Naive thymus-derived CD8-positive, alpha-beta T cell (primary cell): ENCODE measurements at regions not wholly inside any gene's neighbourhood (a gene's known extent, or its start where the extent isn't known, plus 50 kb on each side); places are given as distances from the start of the nearest gene placed in this dataset.

Experiments
- ATAC-seq, 2 donors: fragments of 150-1000 bp; cut with Tn5 transposase in 1 of 2; sonication (Bioruptor Pico), chemical (Tn5 transposase) in 1 of 2; 1 replicate in 1 of 2; 2 replicates in 1 of 2; pipeline ENCODE4 v1.10.0; 2021; ENCODE audit warnings: mild to moderate bottlenecking in 2 of 2, moderate library complexity in 2 of 2
- POLR2A ChIA-PET: fragments of 350-600 bp; sonication (Branson Sonifier 250); formaldehyde crosslinking; loops from one replicate; lab custom pipeline; 2021; ENCODE audit warnings: antibody characterized with exemption; lab: Charles Lee
- DNase-seq, 10 donors: peaks; one replicate each; pipeline versions ENCODE4 v3.0.0 to v3.0.0-alpha.2; 2020 to 2022
- H3K27ac Mint-ChIP-seq, 10 donors: one replicate each; pipeline ENCODE4 v1.8.0; 2020 to 2022; ENCODE audit warnings: mild to moderate bottlenecking in 10 of 10, mixed read lengths in 10 of 10, moderate library complexity in 4 of 10, inconsistent platforms in 1 of 10
- H3K27me3 Mint-ChIP-seq, 5 donors: one replicate each; pipeline ENCODE4 v1.8.0; 2021 to 2022; ENCODE audit warnings: mixed read lengths in 5 of 5
- H3K36me3 Mint-ChIP-seq, 3 donors: one replicate each; pipeline ENCODE4 v1.8.0; 2020 to 2022; ENCODE audit warnings: mixed read lengths in 3 of 3, mild to moderate bottlenecking in 2 of 3, inconsistent platforms in 1 of 3
- H3K4me1 Mint-ChIP-seq, 4 donors: one replicate each; pipeline ENCODE4 v1.8.0; 2021 to 2022; ENCODE audit warnings: mixed read lengths in 4 of 4
- H3K4me3 Mint-ChIP-seq, 10 donors: one replicate each; pipeline ENCODE4 v1.8.0; 2020 to 2022; ENCODE audit warnings: mild to moderate bottlenecking in 10 of 10, mixed read lengths in 10 of 10, moderate library complexity in 6 of 10, inconsistent platforms in 1 of 10
- H3K9me3 Mint-ChIP-seq, 9 donors: one replicate each; pipeline ENCODE4 v1.8.0; 2020 to 2022; ENCODE audit warnings: mixed read lengths in 9 of 9, mild to moderate bottlenecking in 3 of 9, inconsistent platforms in 1 of 9, moderate library complexity in 1 of 9

GRCh38 chr10:42921951-42922350 lies 139.4 kb downstream of the BMS1 start:
- ATAC-seq (no peak), DNase-seq (no peak)
- Mint-ChIP-seq H3K27ac (no peak overlapping the region), H3K9me3 (peaks cover 0 to 25% (median 14%) of the 10 kb centered on the region in 9 donors), H3K27me3 (peaks cover 0 to 4% (median under 1%) of the 10 kb centered on the region in 5 donors), H3K4me1 (peaks cover 0 to 9% (median 5%) of the 10 kb centered on the region in 4 donors), H3K36me3 (peaks cover 0 to 23% (median 6%) of the 10 kb centered on the region in 3 donors), H3K4me3 (no peak overlapping the region)
- POLR2A ChIA-PET, result no interaction called here

DNA sequence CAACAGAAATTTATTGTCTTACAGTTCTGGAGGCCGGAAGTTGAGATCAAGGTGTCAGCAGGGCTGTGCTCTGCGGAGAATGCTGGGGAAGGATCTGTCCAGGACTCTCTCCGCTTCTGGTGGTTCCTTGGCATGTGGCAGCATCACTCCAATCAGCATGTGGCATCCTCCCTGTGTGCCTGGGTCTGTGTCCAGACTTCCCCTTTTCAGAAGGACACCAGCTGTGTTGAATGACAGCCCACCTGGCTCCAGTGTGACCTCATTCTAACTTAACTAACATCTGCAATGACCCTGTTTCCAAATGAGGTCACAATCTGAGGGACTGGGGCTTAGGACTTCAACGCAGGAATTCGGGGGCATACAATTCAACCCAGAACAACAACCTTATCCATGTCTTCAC lies 141.9 kb downstream of the BMS1 start:
- Mint-ChIP-seq H3K4me1 (no peaks in the 10 kb centered on the region), H3K36me3 (peaks cover 0 to 11% (median 2%) of the 10 kb centered on the region in 3 donors), H3K4me3 (no peak overlapping the region), H3K27me3 (peaks cover 0 to 19% (median 11%) of the 10 kb centered on the region in 5 donors), H3K9me3 (peaks cover 0 to 15% (median 11%) of the 10 kb centered on the region in 9 donors), H3K27ac (no peak overlapping the region)
- ATAC-seq, result no peak
- POLR2A ChIA-PET, result no interaction called here
- no peak for DNase-seq

DNA sequence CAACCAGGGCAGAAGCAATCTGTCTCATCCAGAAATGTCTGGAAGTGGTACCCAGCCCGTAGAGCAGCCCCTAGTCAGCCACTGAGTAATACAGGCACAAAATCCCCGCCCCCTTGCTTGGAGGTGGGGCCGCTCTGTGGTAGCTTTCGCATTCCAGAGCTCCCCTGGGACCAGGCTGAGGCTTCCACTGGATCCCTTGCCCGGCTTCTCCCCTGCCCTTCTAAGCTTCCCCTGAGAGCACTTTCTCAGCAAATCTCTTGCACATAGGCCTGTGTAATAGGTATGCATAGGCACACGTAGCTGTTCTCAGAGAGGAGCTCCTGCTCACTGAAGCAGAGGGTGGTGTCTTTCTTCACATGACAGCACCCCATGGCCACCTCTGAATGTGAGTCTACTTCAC lies 144.2 kb downstream of the BMS1 start:
- peaks cover 2 to 21% (median 19%) of the 10 kb centered on the region in 5 donors for H3K27me3 Mint-ChIP-seq
- peaks cover 0 to 11% (median 3%) of the 10 kb centered on the region in 3 donors for H3K36me3 Mint-ChIP-seq
- no peak overlapping the region for H3K4me3 Mint-ChIP-seq
- no peak overlapping the region for H3K27ac Mint-ChIP-seq
- ATAC-seq, result no peak
- POLR2A ChIA-PET, result no interaction called here
- H3K4me1 Mint-ChIP-seq, result peaks cover 0 to under 1% (median 0%) of the 10 kb centered on the region in 4 donors
- no peak for DNase-seq
- H3K9me3 Mint-ChIP-seq, result peaks cover 0 to 15% (median 7%) of the 10 kb centered on the region in 9 donors

GRCh38 chr10:42928064-42928463 lies 145.5 kb downstream of the BMS1 start:
- no peak overlapping the region for H3K27ac Mint-ChIP-seq
- H3K36me3 Mint-ChIP-seq, result peaks cover 0 to 3% (median 2%) of the 10 kb centered on the region in 3 donors
- peaks cover 4 to 8% (median 6%) of the 10 kb centered on the region in 4 donors for H3K4me1 Mint-ChIP-seq
- ATAC-seq (no peak), DNase-seq (no peak)
- H3K4me3 Mint-ChIP-seq, result no peak overlapping the region
- peaks cover 2 to 26% (median 19%) of the 10 kb centered on the region in 5 donors for H3K27me3 Mint-ChIP-seq
- H3K9me3 Mint-ChIP-seq, result peaks cover 0 to 5% (median 1%) of the 10 kb centered on the region in 9 donors
- POLR2A ChIA-PET, result no interaction called here

DNA sequence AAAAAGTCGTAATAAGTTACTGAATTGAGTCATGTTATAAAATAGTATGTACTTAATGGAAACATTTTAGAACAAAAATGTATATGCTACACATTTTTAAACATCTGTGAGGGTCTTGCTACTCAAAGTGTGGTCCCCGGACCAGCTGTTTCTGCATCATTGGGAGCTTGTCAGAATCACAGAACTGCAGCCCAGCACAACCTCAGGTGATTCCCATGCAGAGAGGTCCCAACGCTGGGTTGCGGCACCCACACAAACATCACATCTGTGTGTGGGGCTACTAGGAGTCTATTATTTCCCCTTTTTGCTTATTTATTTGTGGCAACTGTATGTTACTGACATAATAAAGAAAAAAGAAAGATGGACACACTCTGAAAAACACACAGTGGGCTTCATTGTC lies 146.6 kb downstream of the BMS1 start:
- DNase-seq (no peak), ATAC-seq (no peak)
- Mint-ChIP-seq H3K4me3 (no peak overlapping the region), H3K36me3 (peaks cover 0 to 3% (median 0%) of the 10 kb centered on the region in 3 donors), H3K4me1 (peaks cover 10 to 20% (median 13%) of the 10 kb centered on the region in 4 donors), H3K27ac (no peak overlapping the region), H3K9me3 (no peaks in the 10 kb centered on the region), H3K27me3 (peaks cover 2 to 31% (median 19%) of the 10 kb centered on the region in 5 donors)
- POLR2A ChIA-PET, result no interaction called here

DNA sequence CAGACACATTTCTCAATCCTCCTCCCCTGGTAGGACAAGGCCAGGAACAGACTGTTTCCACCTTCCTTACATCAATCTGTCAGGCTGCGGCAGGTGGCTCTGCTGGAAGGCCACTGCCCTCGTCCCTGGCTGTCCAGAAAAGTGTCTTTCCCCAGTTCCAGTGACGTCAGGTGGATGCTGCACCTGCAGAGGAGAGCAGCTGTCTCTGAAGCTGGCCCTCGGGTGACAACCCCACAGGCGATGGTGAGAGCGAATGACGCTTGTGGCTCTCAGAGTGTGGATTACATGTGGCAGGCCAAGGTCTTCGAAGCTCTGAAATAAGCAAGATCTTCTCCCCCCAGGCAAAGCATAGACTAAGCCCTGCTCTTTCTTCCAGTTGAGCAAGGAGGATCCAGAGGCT lies 146.9 kb upstream of the RET start:
- POLR2A ChIA-PET, result no interaction called here
- H3K9me3 Mint-ChIP-seq, result no peaks in the 10 kb centered on the region
- H3K36me3 Mint-ChIP-seq, result peaks cover 0 to 3% (median 0%) of the 10 kb centered on the region in 3 donors
- DNase-seq (no peak), ATAC-seq (no peak)
- peak overlapping the region in 1 of 10 donors; percentile 10 for H3K4me3 Mint-ChIP-seq
- peaks cover 10 to 26% (median 16%) of the 10 kb centered on the region in 4 donors for H3K4me1 Mint-ChIP-seq
- H3K27ac Mint-ChIP-seq, result no peak overlapping the region
- H3K27me3 Mint-ChIP-seq, result peaks cover 2 to 36% (median 19%) of the 10 kb centered on the region in 5 donors

DNA sequence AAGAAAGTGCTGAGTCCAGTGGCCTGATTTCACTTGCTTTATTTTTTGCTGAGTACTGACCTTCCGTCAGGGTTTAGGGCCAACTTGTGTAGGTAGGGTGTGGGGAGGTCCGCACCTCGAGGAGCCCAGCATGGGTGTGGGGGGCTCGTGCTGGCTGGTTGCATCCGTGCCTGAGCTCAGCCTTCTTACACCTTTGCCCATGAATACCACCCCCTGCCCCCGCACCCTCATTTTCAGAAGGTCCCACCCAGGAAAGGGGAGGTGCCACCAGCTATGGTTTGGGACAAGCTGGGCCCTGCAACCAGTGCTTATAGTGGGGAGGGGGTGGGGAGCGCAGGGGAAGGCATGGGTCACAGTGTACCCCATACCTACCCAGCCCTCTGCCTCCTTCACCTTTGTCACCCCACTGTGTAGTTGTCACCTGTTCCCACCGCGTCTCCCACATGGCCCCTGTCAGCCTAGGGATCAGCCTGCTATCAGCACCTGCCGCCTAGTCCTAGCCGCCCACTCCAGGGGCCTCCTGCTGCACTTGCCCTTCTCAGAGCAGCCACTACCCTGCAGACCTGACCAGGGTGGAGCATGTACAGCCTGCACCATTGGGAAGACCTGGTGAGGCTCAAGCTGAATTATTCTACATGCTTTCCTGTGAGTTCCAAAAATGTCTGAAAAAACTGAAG lies 146.2 kb upstream of the RET start:
- H3K27me3 Mint-ChIP-seq, result peaks cover 2 to 38% (median 19%) of the 10 kb centered on the region in 5 donors
- no peak for DNase-seq
- H3K4me3 Mint-ChIP-seq, result peak overlapping the region in 1 of 10 donors; percentile 10
- peaks cover 10 to 26% (median 18%) of the 10 kb centered on the region in 4 donors for H3K4me1 Mint-ChIP-seq
- no peak for ATAC-seq
- H3K36me3 Mint-ChIP-seq, result peaks cover 0 to 3% (median 0%) of the 10 kb centered on the region in 3 donors
- no peaks in the 10 kb centered on the region for H3K9me3 Mint-ChIP-seq
- POLR2A ChIA-PET, result no interaction called here
- peak overlapping the region in 2 of 10 donors; percentile 40 to 59 for H3K27ac Mint-ChIP-seq

DNA sequence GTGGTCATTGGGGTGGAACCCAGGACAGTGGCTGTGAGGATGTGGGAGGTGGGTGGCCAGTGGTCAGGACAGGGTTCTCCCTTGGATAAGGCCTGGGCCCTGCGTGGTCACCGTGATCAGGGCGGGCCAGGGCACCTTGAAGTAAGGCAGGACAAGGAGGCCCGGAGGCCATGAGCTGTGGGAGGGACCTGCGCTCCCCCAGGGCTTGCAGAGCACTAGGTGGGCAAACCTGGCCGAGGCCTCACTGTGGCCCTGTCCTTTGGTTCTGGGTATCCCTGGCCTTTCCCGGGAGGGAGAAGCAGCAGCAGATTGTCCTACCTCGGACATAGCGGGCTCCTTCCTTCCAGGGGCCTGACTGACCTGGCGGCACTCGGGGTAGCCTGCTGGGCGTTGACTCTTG lies 144.8 kb upstream of the RET start:
- H3K36me3 Mint-ChIP-seq, result peaks cover 0 to 3% (median 0%) of the 10 kb centered on the region in 3 donors
- DNase-seq (no peak), ATAC-seq (no peak)
- no peaks in the 10 kb centered on the region for H3K9me3 Mint-ChIP-seq
- peaks cover 10 to 26% (median 18%) of the 10 kb centered on the region in 4 donors for H3K4me1 Mint-ChIP-seq
- peak overlapping the region in 4 of 10 donors; percentile 20 to 88 (median 77) for H3K27ac Mint-ChIP-seq
- H3K4me3 Mint-ChIP-seq, result peak overlapping the region in 6 of 10 donors; percentile 41 to 93 (median 62)
- H3K27me3 Mint-ChIP-seq, result peaks cover 2 to 39% (median 16%) of the 10 kb centered on the region in 5 donors
- POLR2A ChIA-PET, result no interaction called here

DNA sequence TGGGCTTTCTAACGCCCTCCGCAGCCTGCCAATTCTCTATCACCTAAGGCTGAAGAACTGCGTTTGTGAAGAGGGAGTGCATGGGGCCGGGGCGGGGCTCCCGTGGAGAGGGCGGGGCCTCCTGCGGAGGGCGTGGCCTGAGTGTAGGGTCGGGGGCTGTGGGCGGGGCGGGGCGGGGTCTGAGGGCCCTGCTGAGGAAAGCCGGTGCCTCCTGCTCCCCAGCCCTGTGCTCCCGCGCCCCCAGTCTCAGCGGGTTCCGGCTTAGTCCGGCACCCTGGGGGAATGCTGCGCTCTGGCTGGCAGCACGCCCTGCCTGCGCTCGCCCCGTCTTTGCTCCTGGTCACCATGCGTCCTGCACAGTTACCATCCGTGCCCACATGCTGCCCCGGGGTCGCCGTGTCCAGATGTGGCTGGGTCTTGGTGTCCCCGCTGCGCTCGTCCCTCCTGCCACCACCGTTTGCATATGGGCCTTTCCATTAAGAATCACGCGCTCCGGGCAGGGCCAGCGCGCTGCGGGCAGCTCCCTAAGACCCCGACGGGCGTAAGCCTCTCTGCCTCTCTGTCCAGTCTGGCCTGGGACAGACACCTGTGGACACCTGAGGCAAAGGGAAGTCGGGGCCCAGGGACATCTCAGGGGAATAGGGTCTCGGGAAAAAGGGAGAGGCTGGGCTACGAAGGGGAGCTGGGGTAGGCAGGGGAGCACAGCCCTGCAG lies 144.0 kb upstream of the RET start:
- Mint-ChIP-seq H3K36me3 (peaks cover 0 to 3% (median 0%) of the 10 kb centered on the region in 3 donors), H3K4me3 (peak overlapping the region; percentile 80 to 93 (median 92)), H3K9me3 (no peaks in the 10 kb centered on the region), H3K27ac (peak overlapping the region in 9 of 10 donors; percentile 80 to 95 (median 93)), H3K27me3 (peaks cover 2 to 38% (median 11%) of the 10 kb centered on the region in 5 donors), H3K4me1 (peaks cover 10 to 26% (median 18%) of the 10 kb centered on the region in 4 donors)
- ATAC-seq, result peak; percentile 56 to 60
- POLR2A ChIA-PET, result interaction anchor here (0.5 to 0.8 kb wide), 3 partner anchors 98 to 208 kb away, joined by 3 to 5 read pairs (median 4); no protein-coding TSS in a partner anchor
- DNase-seq, result peak; percentile 45 to 84 (median 72)

DNA sequence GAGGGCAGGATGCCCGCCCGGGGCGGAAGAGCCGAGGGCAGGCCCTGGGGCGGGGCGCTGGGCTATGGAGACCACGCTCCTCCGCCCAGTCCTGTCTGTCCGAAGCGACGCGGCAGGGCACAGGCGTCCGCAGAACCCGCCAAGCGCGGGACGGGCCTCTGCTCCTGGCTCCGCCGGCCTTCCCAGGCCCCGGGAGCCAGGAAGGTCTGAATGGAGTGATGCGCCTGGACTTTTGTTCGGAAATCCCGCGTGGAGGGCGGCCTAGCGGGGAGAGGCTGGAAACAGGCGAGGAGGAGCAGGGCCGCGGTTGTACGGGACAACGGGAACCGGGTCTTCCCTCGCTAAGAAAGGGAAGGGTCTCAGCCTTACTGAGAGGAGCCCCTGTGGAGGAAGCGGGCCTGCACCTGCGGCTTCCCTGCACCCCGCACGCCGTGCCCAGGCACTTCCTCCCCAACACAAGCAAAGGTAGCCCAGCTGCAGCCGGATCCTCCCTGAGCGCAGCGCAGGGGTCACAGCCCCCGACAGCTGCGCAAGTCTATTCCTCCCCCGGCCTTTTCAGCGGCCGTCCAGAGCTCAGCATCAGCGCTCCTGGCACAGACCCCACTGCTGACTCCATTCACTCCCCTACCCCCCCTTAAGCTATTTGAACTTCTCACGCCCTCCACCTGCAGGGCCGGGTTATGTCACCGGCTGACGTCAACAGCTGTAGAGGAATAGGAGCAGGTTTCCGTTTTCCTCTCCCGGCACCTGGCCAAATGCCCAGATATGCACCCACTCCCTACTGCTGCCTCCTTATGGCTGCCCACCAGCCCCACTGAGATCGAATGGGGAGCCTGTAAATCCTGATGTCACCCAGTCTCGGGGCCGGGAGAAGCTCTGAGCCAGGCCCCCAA lies 143.2 kb upstream of the RET start:
- ATAC-seq (peak; percentile 73 to 74), DNase-seq (peak in 9 of 10 donors; percentile 49 to 86 (median 71))
- H3K27me3 Mint-ChIP-seq, result peaks cover under 1 to 36% (median 10%) of the 10 kb centered on the region in 5 donors
- peaks cover 0 to 3% (median 0%) of the 10 kb centered on the region in 3 donors for H3K36me3 Mint-ChIP-seq
- H3K4me3 Mint-ChIP-seq, result peak overlapping the region; percentile 80 to 93 (median 92)
- H3K9me3 Mint-ChIP-seq, result no peaks in the 10 kb centered on the region
- H3K27ac Mint-ChIP-seq, result peak overlapping the region in 9 of 10 donors; percentile 87 to 95 (median 93)
- peaks cover 10 to 26% (median 18%) of the 10 kb centered on the region in 4 donors for H3K4me1 Mint-ChIP-seq
- POLR2A ChIA-PET, result interaction anchor here (0.5 to 1.1 kb wide), 4 partner anchors 97 to 208 kb away, joined by 3 to 5 read pairs (median 4); no protein-coding TSS in a partner anchor

DNA sequence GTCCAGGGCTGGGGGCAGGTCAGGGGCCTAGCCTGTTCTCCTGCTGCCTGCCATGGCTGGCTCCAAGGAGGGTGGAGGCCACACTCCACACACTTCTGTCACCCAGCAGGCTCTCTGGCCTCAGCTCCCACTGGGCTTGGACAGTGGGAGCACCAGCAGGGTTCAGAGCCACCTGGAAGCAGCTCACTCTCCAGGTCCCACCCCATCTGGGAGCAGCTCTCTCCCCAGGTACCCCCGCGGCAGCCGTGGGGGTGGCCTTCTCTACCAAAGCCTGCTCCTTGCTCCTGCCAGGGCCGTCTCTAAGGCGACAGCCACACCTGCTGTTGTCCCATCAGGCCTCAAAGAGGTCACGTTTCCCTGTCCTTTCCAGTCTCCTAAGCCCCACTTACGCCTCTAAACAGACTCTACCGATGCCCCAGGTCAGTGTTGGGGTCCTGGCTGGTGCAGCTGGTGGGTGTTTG lies 142.5 kb upstream of the RET start:
- Mint-ChIP-seq H3K36me3 (peaks cover 0 to 3% (median 0%) of the 10 kb centered on the region in 3 donors), H3K9me3 (no peaks in the 10 kb centered on the region), H3K27ac (peak overlapping the region in 9 of 10 donors; percentile 85 to 95 (median 92)), H3K27me3 (peaks cover 2 to 33% (median 10%) of the 10 kb centered on the region in 5 donors), H3K4me1 (peaks cover 10 to 26% (median 18%) of the 10 kb centered on the region in 4 donors), H3K4me3 (peak overlapping the region; percentile 80 to 93 (median 92))
- ATAC-seq (no peak), DNase-seq (no peak)
- POLR2A ChIA-PET, result interaction anchor here (1.1 kb wide), 1 partner anchor 151 kb away, joined by 4 read pairs; no protein-coding TSS in a partner anchor
